SK-N-SH (cell line): ENCODE measurements at regions not wholly inside any gene's neighbourhood (a gene's known extent, or its start where the extent isn't known, plus 50 kb on each side); places are given as distances from the start of the nearest gene placed in this dataset.

ENCODE experiments used
- CTCF ChIA-PET: fragments of 300-600, 350-600 bp; formaldehyde crosslinking; extraction: SDS; loops from one replicate; lab custom pipeline; 2021; lab: Yijun Ruan, JAX
- POLR2A ChIA-PET: fragments of 350-600 bp; sonication (Branson Sonifier 250); formaldehyde crosslinking; extraction: SDS; loops from one replicate; lab custom pipeline; 2020; ENCODE audit warnings: antibody characterized with exemption, inconsistent platforms; lab: Yijun Ruan, JAX
- DNase-seq: peaks from one replicate; pipeline ENCODE4 v3.0.0; 2012
- H2AFZ ChIP-seq: fragments of 200-600 bp; sonication (generic); 2 replicates; pipeline ENCODE4 v1.8.1; 2016; ENCODE audit warnings: antibody characterized with exemption, mild to moderate bottlenecking, low read depth
- H3F3A ChIP-seq: fragments of 200-600 bp; sonication (generic); replicated peaks from 2 replicates; pipeline ENCODE3; 2016; ENCODE audit warnings: antibody characterized with exemption, mild to moderate bottlenecking; ENCODE audit not compliant: insufficient read depth
- H3K27ac ChIP-seq, 2 experiments: fragments of 200-500 bp in 1 of 2; fragments of 200-600 bp in 1 of 2; sonication (Bioruptor generic) in 1 of 2; sonication (generic), shearing (Covaris generic) in 1 of 2; 2 replicates each; pipeline versions ENCODE4 v1.5.1 to v1.6.1; 2014 to 2016; ENCODE audit warnings: low read depth in 2 of 2, inconsistent platforms in 1 of 2, low read length in 1 of 2, mild to moderate bottlenecking in 1 of 2, mixed read lengths in 1 of 2
- H3K27me3 ChIP-seq: fragments of 200-600 bp; sonication (generic), shearing (Covaris generic); 2 replicates; pipeline ENCODE4 v1.6.1; 2016; ENCODE audit warnings: mixed run types; ENCODE audit not compliant: insufficient read depth
- H3K36me3 ChIP-seq, 2 experiments: fragments of 200-500 bp in 1 of 2; fragments of 200-600 bp in 1 of 2; sonication (Bioruptor generic) in 1 of 2; sonication (generic) in 1 of 2; replicated peaks in 1 of 2; 2 replicates each; pipeline versions ENCODE3 to v1.5.1; 2014 to 2016; ENCODE audit warnings: low read length in 1 of 2, mild to moderate bottlenecking in 1 of 2; ENCODE audit not compliant: insufficient read depth in 2 of 2, control insufficient read depth in 1 of 2
- H3K4me1 ChIP-seq, 2 experiments: fragments of 200-500 bp in 1 of 2; fragments of 200-600 bp in 1 of 2; sonication (Bioruptor generic) in 1 of 2; sonication (generic), shearing (Covaris generic) in 1 of 2; 2 replicates each; pipeline versions ENCODE4 v1.5.1 to v1.6.1; 2014 to 2016; ENCODE audit warnings: low read depth in 1 of 2, low read length in 1 of 2, mixed run types in 1 of 2; ENCODE audit not compliant: insufficient read depth in 2 of 2, control insufficient read depth in 1 of 2
- H3K4me2 ChIP-seq: fragments of 200-600 bp; sonication (generic), shearing (Covaris generic); 2 replicates; pipeline ENCODE4 v1.6.1; 2017; ENCODE audit warnings: mixed run types
- H3K4me3 ChIP-seq, 2 experiments: fragments of 200-500 bp in 1 of 2; fragments of 200-600 bp in 1 of 2; sonication (Bioruptor generic) in 1 of 2; sonication (generic), shearing (Covaris generic) in 1 of 2; 2 replicates each; pipeline versions ENCODE4 v1.5.1 to v1.8.1; 2014 to 2016; ENCODE audit warnings: low read depth in 2 of 2, inconsistent platforms in 1 of 2, low read length in 1 of 2, mild to moderate bottlenecking in 1 of 2, mixed read lengths in 1 of 2, moderate library complexity in 1 of 2
- H3K79me2 ChIP-seq: fragments of 200-600 bp; sonication (generic); 2 replicates; pipeline ENCODE4 v1.8.1; 2017; ENCODE audit warnings: mild to moderate bottlenecking; ENCODE audit not compliant: insufficient read depth
- H3K9ac ChIP-seq: fragments of 200-600 bp; sonication (generic); 2 replicates; pipeline ENCODE4 v1.6.1; 2017; ENCODE audit warnings: mixed run types
- H3K9me2 ChIP-seq: fragments of 200-600 bp; sonication (generic); 2 replicates; pipeline ENCODE4 v1.6.1; 2017; ENCODE audit warnings: mixed run types
- H3K9me3 ChIP-seq: fragments of 200-600 bp; sonication (generic); 2 replicates; pipeline ENCODE4 v1.6.1; 2017; ENCODE audit warnings: mixed run types, mild to moderate bottlenecking, moderate library complexity
- H4K20me1 ChIP-seq: fragments of 200-600 bp; sonication (generic); 2 replicates; pipeline ENCODE4 v1.6.1; 2017; ENCODE audit warnings: mild to moderate bottlenecking, mixed run types; ENCODE audit not compliant: insufficient read depth
- ELF1 ChIP-seq: IDR thresholded peaks from 2 replicates; pipeline ENCODE4 v1.4.0; 2012
- EZH2phosphoT487 ChIP-seq: fragments of 200-600 bp; sonication (generic); IDR thresholded peaks from 2 replicates; pipeline ENCODE4 v1.6.1; 2017; ENCODE audit warnings: low read depth, mixed run types, mild to moderate bottlenecking, antibody characterized with exemption, moderate library complexity, borderline replicate concordance
- FOXM1 ChIP-seq: IDR thresholded peaks from 2 replicates; pipeline ENCODE4 v1.4.0; 2012; ENCODE audit warnings: low read depth, mild to moderate bottlenecking
- GABPA ChIP-seq: IDR thresholded peaks from 2 replicates; pipeline ENCODE4 v1.4.0; 2012; ENCODE audit warnings: low read depth, mild to moderate bottlenecking
- JUND ChIP-seq: IDR thresholded peaks from 2 replicates; pipeline ENCODE4 v1.4.0; 2012
- MEF2A ChIP-seq: IDR thresholded peaks from 2 replicates; pipeline ENCODE4 v1.4.0; 2012; ENCODE audit warnings: low read depth, borderline replicate concordance
- RAD21 ChIP-seq: IDR thresholded peaks from 2 replicates; pipeline ENCODE4 v1.6.1; 2012; ENCODE audit warnings: mild to moderate bottlenecking, low read length
- RCOR1 ChIP-seq: fragments of 150-350 bp; IDR thresholded peaks from 2 replicates; pipeline ENCODE4 v1.6.1; 2017; ENCODE audit warnings: antibody characterized with exemption, low read length
- RFX5 ChIP-seq: IDR thresholded peaks from 2 replicates; pipeline ENCODE4 v1.6.1; 2012; ENCODE audit warnings: mild to moderate bottlenecking, improper control_type of control experiment, low read length
- RXRA ChIP-seq: IDR thresholded peaks from 2 replicates; pipeline ENCODE4 v1.4.0; 2012; ENCODE audit warnings: low read depth, mild to moderate bottlenecking, borderline replicate concordance
- TAF1 ChIP-seq: IDR thresholded peaks from 2 replicates; pipeline ENCODE4 v1.6.1; 2012; ENCODE audit warnings: low read depth, mild to moderate bottlenecking, low read length, moderate library complexity, borderline replicate concordance
- TCF12 ChIP-seq: IDR thresholded peaks from 2 replicates; pipeline ENCODE4 v1.4.0; 2012
- WGBS: methylation state at CpG from one replicate; pipeline ENCODE4 v1.1.6; 2017; ENCODE audit warnings: low lambda C conversion rate; 5-methylcytosine and 5-hydroxymethylcytosine counted together
- TF ChIP-seq, protein P1 (sequence below): IDR thresholded peaks from 2 replicates; pipeline ENCODE4 v1.4.0; 2012; ENCODE audit warnings: low read depth, borderline replicate concordance
- TF ChIP-seq, protein P2 (sequence below): fragments of 150-350 bp; IDR thresholded peaks from 2 replicates; pipeline ENCODE4 v1.6.1; 2017; ENCODE audit warnings: antibody characterized with exemption, low read length, low read depth, borderline replicate concordance
- TF ChIP-seq, protein P3 (sequence below): IDR thresholded peaks from 2 replicates; pipeline ENCODE4 v1.4.0; 2012; ENCODE audit warnings: low read depth, borderline replicate concordance
- TF ChIP-seq, protein P4 (sequence below): IDR thresholded peaks from 2 replicates; pipeline ENCODE4; 2012

DNA sequence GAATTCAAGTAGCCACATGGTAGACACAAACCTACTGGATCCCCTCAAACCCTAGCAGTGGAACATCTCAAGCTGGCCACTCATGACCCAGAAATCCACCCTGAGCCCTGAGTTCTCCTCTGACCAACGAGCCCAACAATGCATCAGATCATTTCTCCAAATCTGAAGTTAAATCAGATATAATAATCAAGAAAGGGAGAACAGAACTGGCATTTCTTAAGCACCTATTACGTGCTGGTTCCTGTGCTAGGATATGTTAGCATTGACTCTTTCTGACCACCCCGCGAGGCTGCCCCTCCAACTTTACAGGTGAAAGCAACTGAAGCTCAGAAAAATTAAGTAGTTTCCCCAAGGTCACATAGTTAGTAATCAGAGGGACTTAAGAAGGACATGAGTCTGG is 51.5 kb upstream of the CCDC174 start:
- H3K9me3 ChIP-seq = no peaks in the 10 kb centered on the region
- H3K4me2 ChIP-seq = no peak overlapping the region
- H3K27me3 ChIP-seq = peaks cover 23% of the 10 kb centered on the region
- peaks cover 0 to 5% of the 10 kb centered on the region in 2 experiments; a peak in 1 of 4 replicates for H3K4me1 ChIP-seq
- WGBS = 53% methylated on average over 4 of the region's 4 CpGs
- POLR2A ChIA-PET = no interaction called here
- no peaks in the 10 kb centered on the region for H3K9me2 ChIP-seq
- DNase-seq = no peak
- CTCF ChIA-PET = interaction anchor here (0.6 to 1.7 kb wide), 2 partner anchors 12 to 639 kb away, joined by 3 to 7 read pairs; no protein-coding TSS in a partner anchor
- H3K79me2 ChIP-seq = no peaks in the 10 kb centered on the region
- H3K27ac ChIP-seq = no peak overlapping the region
- no peak overlapping the region for H3K4me3 ChIP-seq
- TF ChIP-seq GABPA (no peak), TAF1 (no peak), TCF12 (no peak), FOXM1 (no peak)
- H3K36me3 ChIP-seq = no peaks in the 10 kb centered on the region
- no peak overlapping the region for H2AFZ ChIP-seq
- no peaks in the 10 kb centered on the region for H3F3A ChIP-seq
- no peaks in the 10 kb centered on the region for H4K20me1 ChIP-seq
- no peak overlapping the region for H3K9ac ChIP-seq

DNA sequence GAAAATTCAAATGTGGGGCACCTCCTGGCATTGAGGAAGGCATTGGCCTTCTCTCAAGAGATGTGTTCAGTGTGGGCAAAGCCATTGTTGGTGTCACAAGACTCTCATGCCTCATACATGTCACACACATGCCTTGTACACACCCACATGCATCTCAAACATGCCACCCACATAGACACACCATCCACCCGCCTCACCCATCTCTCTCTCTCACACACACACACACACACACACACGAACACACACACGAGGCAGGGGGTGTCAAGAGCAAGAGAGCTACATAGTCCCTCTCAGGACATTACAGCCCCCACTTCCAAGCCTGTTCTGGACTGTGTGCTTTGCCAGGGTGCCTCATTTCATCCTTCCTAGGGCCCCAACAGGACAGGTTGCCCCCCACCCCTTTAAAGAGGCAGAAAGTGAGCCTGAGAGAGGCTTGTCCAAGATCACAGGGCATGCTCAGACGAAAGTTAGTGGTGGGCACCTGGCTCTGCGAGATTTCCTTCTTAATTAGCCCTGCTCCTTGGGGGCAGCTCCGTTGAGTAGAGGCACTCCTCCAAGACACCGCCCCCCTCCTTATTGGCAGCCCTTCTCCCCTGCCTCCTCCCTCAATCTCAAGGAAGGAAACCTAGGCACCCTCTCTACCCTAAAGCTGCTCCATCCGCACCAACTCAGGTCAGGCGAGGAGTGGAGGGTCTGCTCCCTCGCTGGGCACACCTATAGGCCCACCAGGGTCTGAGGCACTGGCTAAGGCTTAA is 50.5 kb upstream of the CCDC174 start:
- Histone ChIP-seq H3K79me2 (no peaks in the 10 kb centered on the region), H3K9me3 (no peaks in the 10 kb centered on the region), H4K20me1 (no peaks in the 10 kb centered on the region), H3K27ac (no peak overlapping the region), H3F3A (no peaks in the 10 kb centered on the region), H2AFZ (no peak overlapping the region), H3K36me3 (no peaks in the 10 kb centered on the region), H3K9ac (no peak overlapping the region), H3K4me3 (no peak overlapping the region), H3K4me1 (peaks cover 0 to 5% of the 10 kb centered on the region in 2 experiments; a peak in 1 of 4 replicates), H3K27me3 (peaks cover 23% of the 10 kb centered on the region), H3K9me2 (no peaks in the 10 kb centered on the region), H3K4me2 (no peak overlapping the region)
- ChIA-PET POLR2A (no interaction called here), CTCF (interaction anchor here (0.6 to 1.8 kb wide), 9 partner anchors 11 to 638 kb away, joined by 3 to 7 read pairs (median 3); no protein-coding TSS in a partner anchor)
- 71% methylated on average over 7 of the region's 10 CpGs for WGBS
- no peak for DNase-seq
- TF ChIP-seq ELF1 (no peak), MEF2A (no peak), TAF1 (no peak), RAD21 (no peak), RXRA (no peak), JUND (no peak), EZH2phosphoT487 (no peak), RFX5 (no peak), RCOR1 (no peak)
- TF ChIP-seq, protein P1, sequence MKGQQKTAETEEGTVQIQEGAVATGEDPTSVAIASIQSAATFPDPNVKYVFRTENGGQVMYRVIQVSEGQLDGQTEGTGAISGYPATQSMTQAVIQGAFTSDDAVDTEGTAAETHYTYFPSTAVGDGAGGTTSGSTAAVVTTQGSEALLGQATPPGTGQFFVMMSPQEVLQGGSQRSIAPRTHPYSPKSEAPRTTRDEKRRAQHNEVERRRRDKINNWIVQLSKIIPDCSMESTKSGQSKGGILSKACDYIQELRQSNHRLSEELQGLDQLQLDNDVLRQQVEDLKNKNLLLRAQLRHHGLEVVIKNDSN = no peak
- TF ChIP-seq, protein P2, sequence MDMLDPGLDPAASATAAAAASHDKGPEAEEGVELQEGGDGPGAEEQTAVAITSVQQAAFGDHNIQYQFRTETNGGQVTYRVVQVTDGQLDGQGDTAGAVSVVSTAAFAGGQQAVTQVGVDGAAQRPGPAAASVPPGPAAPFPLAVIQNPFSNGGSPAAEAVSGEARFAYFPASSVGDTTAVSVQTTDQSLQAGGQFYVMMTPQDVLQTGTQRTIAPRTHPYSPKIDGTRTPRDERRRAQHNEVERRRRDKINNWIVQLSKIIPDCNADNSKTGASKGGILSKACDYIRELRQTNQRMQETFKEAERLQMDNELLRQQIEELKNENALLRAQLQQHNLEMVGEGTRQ = no peak
- TF ChIP-seq, protein P3, sequence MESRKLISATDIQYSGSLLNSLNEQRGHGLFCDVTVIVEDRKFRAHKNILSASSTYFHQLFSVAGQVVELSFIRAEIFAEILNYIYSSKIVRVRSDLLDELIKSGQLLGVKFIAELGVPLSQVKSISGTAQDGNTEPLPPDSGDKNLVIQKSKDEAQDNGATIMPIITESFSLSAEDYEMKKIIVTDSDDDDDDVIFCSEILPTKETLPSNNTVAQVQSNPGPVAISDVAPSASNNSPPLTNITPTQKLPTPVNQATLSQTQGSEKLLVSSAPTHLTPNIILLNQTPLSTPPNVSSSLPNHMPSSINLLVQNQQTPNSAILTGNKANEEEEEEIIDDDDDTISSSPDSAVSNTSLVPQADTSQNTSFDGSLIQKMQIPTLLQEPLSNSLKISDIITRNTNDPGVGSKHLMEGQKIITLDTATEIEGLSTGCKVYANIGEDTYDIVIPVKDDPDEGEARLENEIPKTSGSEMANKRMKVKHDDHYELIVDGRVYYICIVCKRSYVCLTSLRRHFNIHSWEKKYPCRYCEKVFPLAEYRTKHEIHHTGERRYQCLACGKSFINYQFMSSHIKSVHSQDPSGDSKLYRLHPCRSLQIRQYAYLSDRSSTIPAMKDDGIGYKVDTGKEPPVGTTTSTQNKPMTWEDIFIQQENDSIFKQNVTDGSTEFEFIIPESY = no peak
- TF ChIP-seq, protein P4, sequence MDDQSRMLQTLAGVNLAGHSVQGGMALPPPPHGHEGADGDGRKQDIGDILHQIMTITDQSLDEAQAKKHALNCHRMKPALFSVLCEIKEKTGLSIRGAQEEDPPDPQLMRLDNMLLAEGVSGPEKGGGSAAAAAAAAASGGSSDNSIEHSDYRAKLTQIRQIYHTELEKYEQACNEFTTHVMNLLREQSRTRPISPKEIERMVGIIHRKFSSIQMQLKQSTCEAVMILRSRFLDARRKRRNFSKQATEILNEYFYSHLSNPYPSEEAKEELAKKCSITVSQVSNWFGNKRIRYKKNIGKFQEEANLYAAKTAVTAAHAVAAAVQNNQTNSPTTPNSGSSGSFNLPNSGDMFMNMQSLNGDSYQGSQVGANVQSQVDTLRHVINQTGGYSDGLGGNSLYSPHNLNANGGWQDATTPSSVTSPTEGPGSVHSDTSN = no peak
